Neural crest cell (in vitro differentiated cells): ENCODE measurements at regions not wholly inside any gene's neighbourhood (a gene's known extent, or its start where the extent isn't known, plus 50 kb on each side); places are given as distances from the start of the nearest gene placed in this dataset.

Experiments
- DNase-seq: peaks from one replicate; pipeline ENCODE4 v3.0.0; 2021; ENCODE audit warnings: low read depth, mixed read lengths, low spot score
- H3K27ac Mint-ChIP-seq: one replicate; pipeline ENCODE4 v1.8.0; 2021; ENCODE audit warnings: mild to moderate bottlenecking, mixed read lengths; ENCODE audit not compliant: unreplicated experiment
- H3K27me3 Mint-ChIP-seq: 2 replicates; pipeline ENCODE4 v1.8.0; 2021; ENCODE audit warnings: low read depth, mild to moderate bottlenecking, mixed read lengths
- H3K36me3 Mint-ChIP-seq: 2 replicates; pipeline ENCODE4 v1.8.0; 2021; ENCODE audit warnings: low read depth, mild to moderate bottlenecking, mixed read lengths
- H3K4me1 Mint-ChIP-seq: 2 replicates; pipeline ENCODE4 v1.8.0; 2021; ENCODE audit warnings: mixed read lengths
- H3K4me3 Mint-ChIP-seq: one replicate; pipeline ENCODE4 v1.8.0; 2021; ENCODE audit warnings: mild to moderate bottlenecking, mixed read lengths
- H3K9me3 Mint-ChIP-seq: 2 replicates; pipeline ENCODE4 v1.8.0; 2021; ENCODE audit warnings: mixed read lengths
- CTCF ChIP-seq: fragments of 200-600 bp; sonication (generic); conservative IDR thresholded peaks from 2 replicates; pipeline ENCODE4 v1.5.0; 2021; ENCODE audit warnings: antibody characterized with exemption, mild to moderate bottlenecking

GRCh38 chr3:72533591-72534473, 314.4 kb downstream of the SHQ1 start:
- H3K4me3 Mint-ChIP-seq: no peak overlapping the region
- H3K27me3 Mint-ChIP-seq: peaks cover 21% of the 10 kb centered on the region
- H3K4me1 Mint-ChIP-seq: peaks cover 6% of the 10 kb centered on the region
- DNase-seq: no peak
- H3K9me3 Mint-ChIP-seq: peaks cover 5% of the 10 kb centered on the region
- H3K36me3 Mint-ChIP-seq: peaks cover 4% of the 10 kb centered on the region
- TF ChIP-seq CTCF: no peak
- H3K27ac Mint-ChIP-seq: no peak overlapping the region

DNA sequence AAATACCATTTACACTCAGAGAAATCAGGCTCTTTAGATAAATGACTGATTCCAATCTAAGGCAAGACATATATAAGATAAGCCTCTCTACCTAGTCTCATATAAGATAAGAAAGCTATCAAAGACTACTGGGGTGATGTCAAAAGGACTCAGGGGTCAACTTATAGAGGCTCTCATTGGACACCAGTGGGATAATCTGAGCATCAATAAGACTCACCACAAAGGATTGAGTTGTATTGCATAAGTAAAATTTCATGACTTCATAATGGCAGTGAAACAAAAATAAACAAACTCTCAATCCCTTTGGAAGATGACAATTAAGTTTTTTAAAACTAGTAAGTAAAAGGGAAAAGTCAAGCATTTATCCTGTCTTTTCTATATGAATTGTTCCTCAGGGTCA, 317.8 kb downstream of the SHQ1 start:
- no peak for TF ChIP-seq CTCF
- Mint-ChIP-seq H3K9me3 (peaks cover 5% of the 10 kb centered on the region), H3K36me3 (peaks cover 4% of the 10 kb centered on the region), H3K27me3 (peaks cover 19% of the 10 kb centered on the region), H3K4me1 (no peaks in the 10 kb centered on the region), H3K4me3 (no peak overlapping the region), H3K27ac (no peak overlapping the region)
- no peak for DNase-seq

DNA sequence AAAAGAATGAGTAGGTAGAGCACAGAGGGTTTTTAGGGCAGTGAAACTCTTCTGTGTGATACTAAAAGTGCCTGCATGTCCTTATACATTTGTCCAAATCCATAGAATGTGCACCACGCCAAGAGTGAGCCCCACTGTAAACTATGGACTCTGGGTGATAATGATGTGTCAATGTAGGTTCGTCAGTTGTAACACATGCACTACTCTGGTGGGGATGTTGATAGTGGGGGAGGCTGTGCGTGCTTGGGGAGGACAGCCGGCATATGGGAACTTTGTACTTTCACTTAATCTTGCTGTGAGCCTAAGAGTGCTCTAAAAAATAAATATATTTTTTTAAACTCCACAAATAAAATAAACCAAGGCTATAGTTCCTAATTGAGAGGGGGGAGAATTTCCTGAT, 319.2 kb downstream of the SHQ1 start:
- Mint-ChIP-seq H3K27ac (no peak overlapping the region), H3K36me3 (peaks cover 4% of the 10 kb centered on the region), H3K27me3 (peaks cover 19% of the 10 kb centered on the region), H3K4me1 (no peaks in the 10 kb centered on the region), H3K9me3 (peaks cover 5% of the 10 kb centered on the region), H3K4me3 (no peak overlapping the region)
- TF ChIP-seq CTCF: no peak
- no peak for DNase-seq

DNA sequence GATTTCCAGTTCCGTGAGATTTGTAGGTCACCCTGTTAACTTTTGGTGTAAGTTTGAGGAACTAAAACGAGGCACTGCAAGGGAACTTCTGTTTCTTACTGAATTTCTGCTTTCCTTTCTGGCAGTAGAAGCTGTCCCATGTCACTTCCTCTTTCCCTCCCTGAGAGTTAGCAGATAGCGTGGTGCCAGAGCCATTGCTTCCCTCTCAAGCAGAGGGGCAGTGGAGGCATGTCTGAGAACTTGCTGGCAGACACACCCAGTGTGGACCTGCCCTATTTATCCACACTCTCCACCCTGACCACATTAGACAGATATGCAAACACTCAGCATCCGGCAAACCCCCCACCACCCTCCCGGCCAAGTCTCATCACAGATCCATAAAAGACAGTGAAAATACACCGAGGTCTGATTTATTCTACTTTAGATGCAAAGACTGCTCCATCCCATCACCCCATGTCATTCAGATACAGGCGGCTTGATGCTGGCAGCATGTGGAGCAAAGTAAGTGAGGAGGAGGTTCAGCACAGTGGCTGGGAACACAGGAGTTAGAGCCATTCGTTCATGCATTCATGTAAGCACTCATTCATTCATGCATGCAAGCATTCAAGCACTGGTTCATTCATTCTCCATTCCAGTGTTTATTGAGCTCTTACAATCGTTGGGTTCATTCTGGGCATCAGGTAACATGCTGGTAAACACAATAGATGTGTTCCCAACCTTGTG, 324.7 kb downstream of the SHQ1 start:
- DNase-seq: no peak
- no peaks in the 10 kb centered on the region for H3K9me3 Mint-ChIP-seq
- H3K4me3 Mint-ChIP-seq: no peak overlapping the region
- H3K27ac Mint-ChIP-seq: no peak overlapping the region
- peaks cover 6% of the 10 kb centered on the region for H3K4me1 Mint-ChIP-seq
- H3K27me3 Mint-ChIP-seq: peaks cover 3% of the 10 kb centered on the region
- no peak for TF ChIP-seq CTCF
- no peaks in the 10 kb centered on the region for H3K36me3 Mint-ChIP-seq

GRCh38 chr3:72520690-72521308, 327.4 kb downstream of the SHQ1 start:
- TF ChIP-seq CTCF: no peak
- peaks cover 6% of the 10 kb centered on the region for H3K4me1 Mint-ChIP-seq
- H3K36me3 Mint-ChIP-seq: no peaks in the 10 kb centered on the region
- DNase-seq: no peak
- H3K27ac Mint-ChIP-seq: no peak overlapping the region
- no peaks in the 10 kb centered on the region for H3K9me3 Mint-ChIP-seq
- no peak overlapping the region for H3K4me3 Mint-ChIP-seq
- no peaks in the 10 kb centered on the region for H3K27me3 Mint-ChIP-seq
